ENCODE measurements at regions not wholly inside any gene's neighbourhood (a gene's known extent, or its start where the extent isn't known, plus 50 kb on each side); places are given as distances from the start of the nearest gene placed in this dataset.

DNA sequence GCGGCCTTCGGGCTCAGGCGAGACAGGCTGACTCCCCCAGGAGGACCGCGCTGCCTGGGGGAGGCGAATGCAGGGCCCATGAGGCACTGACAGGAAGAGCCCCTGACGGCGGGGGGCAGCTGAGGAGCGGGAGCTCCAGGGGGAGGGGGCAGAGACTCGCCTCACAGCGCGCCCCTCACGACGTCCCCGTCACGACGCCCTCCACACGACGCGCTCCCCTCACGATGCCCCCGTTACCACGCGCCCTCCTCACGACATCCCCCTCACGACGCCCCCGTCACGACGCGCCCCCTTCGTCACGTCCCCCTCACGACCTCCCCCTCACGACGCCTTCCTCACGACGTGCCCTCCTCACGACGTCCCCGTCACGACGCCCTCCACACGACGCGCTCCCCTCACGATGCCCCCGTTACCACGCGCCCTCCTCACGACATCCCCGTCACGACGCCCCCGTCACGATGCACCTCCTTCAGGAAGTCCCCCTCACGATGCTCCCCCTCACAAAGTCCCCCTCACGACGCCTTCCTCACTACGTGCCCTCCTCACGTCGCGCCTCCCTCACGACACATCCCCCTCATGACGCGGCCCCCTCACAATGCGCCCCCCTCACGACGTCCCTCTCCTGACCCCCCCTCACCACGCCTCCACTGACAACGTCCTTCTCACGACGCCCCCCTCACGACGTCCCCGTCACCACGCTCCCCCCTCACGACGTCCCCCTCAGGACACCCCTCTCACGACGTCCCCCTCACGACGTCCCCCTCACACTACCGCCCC is 99.6 kb downstream of the ING1 start:
- H4K20me1 ChIP-seq (replicated peaks; ENCODE audit: control insufficient read depth, insufficient read depth, low read length), result no peaks in the 10 kb centered on the region
- H3K36me3 ChIP-seq (ENCODE audit: control insufficient read depth, insufficient read depth, low read length), result no peaks in the 10 kb centered on the region
- FAIRE-seq (no peak), DNase-seq (ENCODE audit: extremely low read depth in 1 of 4, low spot score in 3 of 4) (no peak), ATAC-seq (no peak)
- no peak overlapping the region for H2AFZ ChIP-seq (ENCODE audit: low read depth, low read length)
- H3K4me2 ChIP-seq (ENCODE audit: insufficient read depth, low read length), result no peak overlapping the region
- no peaks in the 10 kb centered on the region for H3K79me2 ChIP-seq (ENCODE audit: control insufficient read depth, insufficient read depth, low read length)
- no peak overlapping the region for H3K4me3 ChIP-seq
- H3K9ac ChIP-seq (ENCODE audit: insufficient read depth in 1 of 2, low read depth in 2 of 2, low read length in 2 of 2), result no peak overlapping the region
- H3K27me3 ChIP-seq (ENCODE audit: control insufficient read depth in 2 of 2, insufficient read depth in 2 of 2, low read length in 2 of 2), result peaks cover 7 to 31% of the 10 kb centered on the region in 2 experiments; a peak in 3 of 5 replicates
- ChIA-PET POLR2A (interaction anchor here (0.6 kb wide), 2 partner anchors 18 to 98 kb away, joined by 4 read pairs; no protein-coding TSS in a partner anchor), CTCF (ENCODE audit: low intra/inter-chr PET ratio) (no interaction called here)
- no peaks in the 10 kb centered on the region for H3K9me1 ChIP-seq (ENCODE audit: control insufficient read depth, insufficient read depth, low read length)
- intact Hi-C loops (cut with micrococcal nuclease) (loop anchor here (10.0 kb wide), 1 partner anchor 98 kb away; the partner anchor contains the start of gene ING1), in situ Hi-C loops (cut with MboI) (loop anchor here (10.0 to 25.0 kb wide), 2 partner anchors 249 to 348 kb away; no protein-coding TSS in a partner anchor)
- no peak overlapping the region for H3K27ac ChIP-seq (ENCODE audit: extremely low read depth, low read depth, low read length)
- BruUV-seq (replicated peaks), result no TSS peak
- H3K4me1 ChIP-seq (replicated peaks in 1 of 2; ENCODE audit: control insufficient read depth in 2 of 2, insufficient read depth in 2 of 2, low read length in 2 of 2), result peaks cover 0 to 15% of the 10 kb centered on the region in 2 experiments; a peak in 2 of 5 replicates
- no CpG with 5 or more reads among the region's 84 CpGs for WGBS (ENCODE audit: insufficient coverage, low coverage, missing lambda C conversion rate)
- H3K9me3 ChIP-seq (replicated peaks; ENCODE audit: control insufficient read depth, insufficient read depth, low read depth, low read length), result no peaks in the 10 kb centered on the region
- TF ChIP-seq FOXK1 (CRISPR knock-in tag; IDR thresholded peaks at IDR 0.05; ENCODE audit: borderline replicate concordance) (no peak), ZNF766 (CRISPR knock-in tag; conservative IDR thresholded peaks at IDR 0.05) (no peak), NCOR1 (IDR thresholded peaks at IDR 0.05) (no peak), ZNF830 (CRISPR knock-in tag; IDR thresholded peaks at IDR 0.05) (no peak), ELF2 (CRISPR knock-in tag; IDR thresholded peaks at IDR 0.05) (no peak), ZNF324 (CRISPR knock-in tag; IDR thresholded peaks at IDR 0.05) (no peak), ZNF77 (CRISPR knock-in tag; IDR thresholded peaks at IDR 0.05) (no peak), GTF2A2 (tag; IDR thresholded peaks at IDR 0.05) (no peak), THRAP3 (IDR thresholded peaks at IDR 0.05; ENCODE audit: borderline replicate concordance) (no peak), ZNF134 (CRISPR knock-in tag; conservative IDR thresholded peaks at IDR 0.05) (no peak), TEAD2 (tag; IDR thresholded peaks at IDR 0.05) (no peak), TSC22D4 (tag; IDR thresholded peaks at IDR 0.05) (no peak), CREB5 (CRISPR knock-in tag; IDR thresholded peaks at IDR 0.05) (no peak), CREB1 (IDR thresholded peaks at IDR 0.05) (no peak), CREB1 (CRISPR knock-in tag; IDR thresholded peaks at IDR 0.05) (no peak)
- TF ChIP-seq, protein P1, sequence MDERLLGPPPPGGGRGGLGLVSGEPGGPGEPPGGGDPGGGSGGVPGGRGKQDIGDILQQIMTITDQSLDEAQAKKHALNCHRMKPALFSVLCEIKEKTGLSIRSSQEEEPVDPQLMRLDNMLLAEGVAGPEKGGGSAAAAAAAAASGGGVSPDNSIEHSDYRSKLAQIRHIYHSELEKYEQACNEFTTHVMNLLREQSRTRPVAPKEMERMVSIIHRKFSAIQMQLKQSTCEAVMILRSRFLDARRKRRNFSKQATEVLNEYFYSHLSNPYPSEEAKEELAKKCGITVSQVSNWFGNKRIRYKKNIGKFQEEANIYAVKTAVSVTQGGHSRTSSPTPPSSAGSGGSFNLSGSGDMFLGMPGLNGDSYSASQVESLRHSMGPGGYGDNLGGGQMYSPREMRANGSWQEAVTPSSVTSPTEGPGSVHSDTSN (CRISPR knock-in tag; IDR thresholded peaks at IDR 0.05; ENCODE audit: low read depth), result no peak
- TF ChIP-seq, protein P1 (tag; conservative IDR thresholded peaks at IDR 0.05; ENCODE audit: low read depth), result no peak
